OCI-LY1 (cell line): ENCODE measurements at regions not wholly inside any gene's neighbourhood (a gene's known extent, or its start where the extent isn't known, plus 50 kb on each side); places are given as distances from the start of the nearest gene placed in this dataset.

ENCODE experiments used
- CTCF ChIP-seq: fragments of 200-600 bp; sonication (generic), shearing (Covaris generic); IDR thresholded peaks from 2 replicates; pipeline ENCODE4 v1.5.1; 2017; ENCODE audit warnings: mild to moderate bottlenecking, antibody characterized with exemption, low read length, moderate library complexity, mixed read lengths
- EZH2 ChIP-seq: fragments of 200-600 bp; sonication (generic), shearing (Covaris generic); IDR thresholded peaks from 2 replicates; pipeline ENCODE4 v1.8.0; 2017; ENCODE audit warnings: borderline replicate concordance, mixed run types, mild to moderate bottlenecking, antibody characterized with exemption, low read length, moderate library complexity, mixed read lengths

- TF ChIP-seq CTCF (no peak), EZH2 (no peak)
Observed at GRCh38 chr22:49391436-49391835, 436.2 kb downstream of the BRD1 start.
